CD4-positive, alpha-beta T cell treated with Interleukin-10 for 1 hour (primary cell): ENCODE measurements at regions not wholly inside any gene's neighbourhood (a gene's known extent, or its start where the extent isn't known, plus 50 kb on each side); places are given as distances from the start of the nearest gene placed in this dataset.
A peak's percentile ranks its signal among the peaks of the same experiment; 100 is the strongest.

Experiments used
- DNase-seq: peaks from one replicate; pipeline ENCODE4 v3.0.0-alpha.2; 2020

GRCh38 chr3:57009802-57010201 lies 50.7 kb upstream of the SPATA12 start:
- no peak for DNase-seq

- no peak for DNase-seq
Observed at GRCh38 chr3:57009367-57009766, 51.1 kb upstream of the SPATA12 start.

GRCh38 chr3:57007521-57008460 lies 52.7 kb upstream of the SPATA12 start:
- DNase-seq, result no peak

- DNase-seq, result no peak
Observed at GRCh38 chr3:57006949-57007419, 53.5 kb upstream of the SPATA12 start.

- no peak for DNase-seq
Observed at GRCh38 chr3:57006179-57006657, 54.2 kb upstream of the SPATA12 start.

GRCh38 chr3:57004229-57004628 lies 56.2 kb upstream of the SPATA12 start:
- DNase-seq, result no peak

- no peak for DNase-seq
Observed at GRCh38 chr3:57003676-57004075, 56.8 kb upstream of the SPATA12 start.

GRCh38 chr3:57001356-57001755 lies 59.1 kb upstream of the SPATA12 start:
- DNase-seq, result no peak

GRCh38 chr3:57000012-57000411 lies 60.5 kb upstream of the SPATA12 start:
- no peak for DNase-seq

- DNase-seq, result no peak
Observed at GRCh38 chr3:56999547-56999946, 60.9 kb upstream of the SPATA12 start.

GRCh38 chr3:56998076-56998529 lies 62.4 kb upstream of the SPATA12 start:
- DNase-seq, result no peak

- no peak for DNase-seq
Observed at GRCh38 chr3:56997675-56998074, 62.8 kb upstream of the SPATA12 start.

GRCh38 chr3:56997041-56997440 lies 63.4 kb upstream of the SPATA12 start:
- DNase-seq, result no peak

GRCh38 chr3:56994391-56994790 lies 66.1 kb upstream of the SPATA12 start:
- DNase-seq, result no peak

GRCh38 chr3:56990641-56991015 lies 69.8 kb upstream of the SPATA12 start:
- DNase-seq, result no peak

- DNase-seq, result no peak
Observed at GRCh38 chr3:56989977-56990640, 70.4 kb upstream of the SPATA12 start.

- DNase-seq, result no peak
Observed at GRCh38 chr3:56989169-56989976, 71.1 kb upstream of the SPATA12 start.

GRCh38 chr3:56988458-56989168 lies 71.9 kb upstream of the SPATA12 start:
- DNase-seq, result peak; percentile 72

GRCh38 chr3:56987238-56987895 lies 73.1 kb upstream of the SPATA12 start:
- DNase-seq, result no peak

- DNase-seq, result no peak
Observed at GRCh38 chr3:56986347-56986746, 74.1 kb upstream of the SPATA12 start.

- DNase-seq, result no peak
Observed at GRCh38 chr3:56985878-56986277, 74.6 kb upstream of the SPATA12 start.

- no peak for DNase-seq
Observed at GRCh38 chr3:56985460-56985859, 75.0 kb upstream of the SPATA12 start.
